HG03025 (cell line): ENCODE measurements at regions not wholly inside any gene's neighbourhood (a gene's known extent, or its start where the extent isn't known, plus 50 kb on each side); places are given as distances from the start of the nearest gene placed in this dataset.

ENCODE experiments used
- ATAC-seq: cut with Tn5 transposase; IDR thresholded peaks from one replicate; pipeline ENCODE4 v1.9.1; 2021; ENCODE audit warnings: mild to moderate bottlenecking, moderate library complexity; ENCODE audit not compliant: unreplicated experiment, low FRiP score

DNA sequence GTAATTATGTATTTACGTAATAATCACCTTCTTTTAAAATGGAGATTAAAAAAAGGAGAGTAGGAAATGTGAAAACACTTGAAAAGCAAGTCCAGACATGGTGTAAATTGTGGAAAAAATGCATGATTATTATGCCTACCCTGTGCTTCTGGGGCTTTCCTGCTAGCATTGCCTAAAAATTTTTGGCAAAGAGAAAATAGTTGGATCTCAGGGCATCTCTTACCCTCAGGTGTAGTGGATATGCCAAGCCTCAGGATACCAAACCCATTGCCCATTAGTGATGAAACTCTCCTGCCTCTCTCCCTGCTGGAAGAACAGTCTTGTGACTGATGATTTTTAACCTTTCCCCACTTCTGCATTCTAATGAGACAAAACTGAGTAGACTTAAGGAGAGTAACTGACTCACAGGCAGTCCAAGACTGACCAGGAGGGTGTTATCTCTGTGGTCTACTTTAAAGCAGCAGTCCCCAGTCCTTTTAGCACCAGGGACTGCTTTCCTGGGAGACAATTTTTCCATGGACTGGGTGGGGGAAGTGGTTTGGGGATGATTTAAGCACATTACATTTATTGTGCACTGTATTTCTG is 174.6 kb downstream of the ZNF330 start:
- no peak for ATAC-seq

DNA sequence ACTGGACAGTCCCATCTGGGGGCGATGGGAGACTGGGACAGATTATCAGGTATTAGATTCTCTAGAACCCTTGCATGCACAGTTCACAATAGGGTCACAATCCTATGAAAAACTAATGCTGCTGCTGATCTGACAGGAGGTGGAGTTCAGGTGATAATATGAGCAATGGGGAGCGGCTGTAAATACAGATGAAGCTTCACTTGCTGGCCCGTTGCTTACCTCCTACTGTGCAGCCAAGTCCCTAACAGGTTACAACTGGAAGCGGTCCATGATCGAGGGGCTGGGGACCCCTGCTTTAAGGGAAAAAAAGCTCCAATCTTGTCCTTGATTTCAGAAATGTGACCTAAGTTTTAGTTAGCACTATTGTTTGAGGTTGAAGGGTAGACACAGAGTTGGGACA is 175.2 kb downstream of the ZNF330 start:
- no peak for ATAC-seq

DNA sequence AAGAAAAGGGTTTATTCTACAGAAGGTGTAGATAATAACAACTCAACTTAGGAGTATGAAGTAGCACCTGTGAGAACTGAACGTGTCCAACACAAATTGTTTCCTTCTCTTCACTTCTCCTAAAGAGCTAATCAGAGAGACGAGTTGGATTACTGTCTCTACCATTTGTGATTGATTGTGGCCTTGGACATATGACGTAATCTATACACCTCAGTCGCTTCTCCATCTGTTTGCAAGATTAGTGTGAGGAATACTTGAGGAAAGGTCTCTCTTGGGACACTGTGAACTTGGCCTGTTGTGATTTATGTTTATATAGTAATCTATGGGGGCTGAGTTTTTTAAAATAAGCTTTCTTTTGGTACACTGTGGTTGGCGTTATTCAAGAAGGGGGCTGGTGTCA is 182.0 kb downstream of the ZNF330 start:
- ATAC-seq = no peak

DNA sequence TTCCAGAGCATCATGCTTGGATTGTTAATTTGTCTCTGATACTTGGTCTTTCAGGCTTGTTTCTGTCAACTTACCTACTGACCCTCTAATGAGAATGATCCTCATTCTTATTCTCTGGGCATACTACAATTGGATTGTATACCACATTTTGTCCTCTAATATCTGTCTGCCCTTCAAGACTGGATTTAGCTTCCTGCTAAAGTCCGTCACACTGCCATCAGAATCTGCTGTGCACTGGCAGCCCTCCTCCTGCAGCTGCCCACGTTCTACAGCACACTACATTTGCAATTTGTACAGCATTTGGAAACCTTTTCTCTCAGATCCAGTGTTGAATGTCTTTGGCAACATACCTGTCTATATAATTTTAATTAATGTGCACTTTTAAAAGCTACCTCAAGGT is 183.1 kb downstream of the ZNF330 start:
- ATAC-seq = no peak

DNA sequence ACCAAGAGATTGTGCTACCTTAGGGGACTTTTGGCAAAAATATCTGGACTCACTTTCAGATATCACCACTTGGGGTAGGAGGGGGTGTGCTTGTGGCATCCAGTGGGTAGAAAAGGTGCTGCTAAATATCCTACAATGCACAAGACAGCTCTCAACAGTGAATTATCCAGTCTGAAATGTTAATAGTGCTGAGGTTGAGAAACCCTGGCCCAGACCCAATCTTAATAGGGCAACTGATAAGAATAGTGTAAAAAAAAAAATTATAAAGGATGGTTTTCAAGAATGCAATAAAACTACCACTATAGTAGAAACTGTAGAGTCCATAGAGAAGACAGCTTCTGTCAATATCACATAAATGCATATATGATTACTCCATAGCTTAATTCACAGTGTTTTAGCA is 185.5 kb downstream of the ZNF330 start:
- no peak for ATAC-seq

DNA sequence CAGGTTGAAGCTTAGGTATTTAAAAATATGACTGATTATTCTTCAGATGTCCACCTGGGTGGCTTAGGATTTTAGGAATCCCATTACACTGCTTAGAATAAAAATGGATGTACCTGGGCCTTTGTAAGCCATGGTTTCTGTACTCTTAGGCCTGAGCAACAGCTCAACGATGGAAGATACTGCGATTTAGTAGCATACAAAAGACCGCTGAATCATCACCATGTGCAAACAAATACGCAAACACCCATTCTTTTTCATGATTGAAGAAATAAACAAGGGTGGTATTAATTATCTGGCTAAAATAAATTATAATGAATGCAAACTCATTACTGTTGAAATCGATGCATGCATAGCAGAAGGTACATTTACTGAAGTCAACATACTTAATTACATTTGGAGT is 188.9 kb downstream of the ZNF330 start:
- no peak for ATAC-seq

DNA sequence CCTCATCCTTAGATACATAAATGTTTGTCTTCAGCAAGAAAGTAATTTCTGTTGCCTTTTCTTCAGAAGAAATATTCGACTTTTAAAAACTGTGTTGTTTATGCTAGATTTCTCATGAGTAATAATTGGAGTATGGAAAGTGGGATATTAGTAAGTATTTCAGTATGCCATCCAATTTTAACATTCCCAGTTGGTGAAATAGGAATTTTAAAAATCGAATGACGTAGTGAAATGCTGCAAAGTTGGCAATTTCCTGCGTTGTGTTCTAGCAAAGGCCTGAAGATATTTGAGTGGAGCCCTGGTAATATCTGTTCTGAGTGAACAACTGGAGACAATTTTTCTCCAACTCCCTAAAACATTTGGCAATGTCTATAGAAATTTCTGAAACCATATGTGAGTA is 190.1 kb downstream of the ZNF330 start:
- no peak for ATAC-seq

DNA sequence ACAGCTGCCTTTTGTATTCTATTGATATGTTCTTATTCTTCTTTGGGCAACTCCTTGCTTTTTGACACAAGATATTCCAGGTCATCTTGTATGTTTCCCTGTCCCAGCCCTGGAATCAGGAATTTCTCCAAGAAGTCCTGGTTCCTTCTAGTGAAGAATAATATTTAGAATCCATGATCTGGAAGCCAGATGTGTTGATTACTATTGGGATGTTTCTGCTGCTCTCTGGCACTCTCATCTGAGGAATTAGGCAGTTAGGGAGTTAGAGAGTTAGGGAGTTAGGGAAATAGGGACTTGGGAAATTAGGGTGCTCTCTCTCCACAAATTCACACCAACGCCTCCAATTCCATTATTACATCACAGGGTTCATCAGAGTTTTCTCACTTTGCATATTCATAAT is 191.2 kb downstream of the ZNF330 start:
- ATAC-seq = no peak

DNA sequence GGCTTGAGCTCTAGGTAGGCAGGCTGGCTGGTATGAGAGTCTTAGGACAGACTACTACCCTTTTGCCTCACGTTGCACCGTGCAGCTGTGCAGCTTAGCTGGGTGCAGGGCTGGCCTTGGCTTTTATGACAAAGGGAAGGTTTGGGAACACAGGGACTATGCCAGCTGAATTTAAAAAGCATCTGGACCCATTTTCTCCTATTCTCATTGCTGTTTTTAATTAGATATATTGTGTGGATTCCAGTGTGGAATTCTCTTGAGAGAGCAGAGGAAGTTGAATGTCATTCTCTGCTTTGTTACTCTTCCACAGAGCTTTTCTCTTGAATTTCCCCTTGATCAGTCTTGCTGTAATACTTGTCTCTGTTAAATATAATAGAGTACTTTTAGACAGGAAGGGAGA is 192.7 kb downstream of the ZNF330 start:
- ATAC-seq = no peak

DNA sequence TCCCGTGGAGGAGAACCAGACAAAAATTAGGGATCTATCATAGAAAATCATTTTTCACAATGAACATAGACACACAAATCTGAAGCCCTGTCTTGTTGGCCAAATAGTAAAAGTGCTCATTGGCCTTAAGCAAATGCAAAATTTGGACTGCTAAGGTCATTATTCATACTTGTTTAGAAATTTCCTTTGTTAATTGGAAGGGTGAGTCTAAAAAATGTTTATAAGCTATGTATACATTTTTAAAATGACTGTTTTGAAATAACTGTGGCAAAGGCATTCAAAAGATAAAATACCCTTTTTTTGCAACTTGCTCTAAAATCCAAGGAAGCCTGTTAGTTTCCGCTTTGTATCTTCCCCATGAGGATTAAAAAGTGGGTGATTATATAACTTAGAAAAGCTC is 195.0 kb downstream of the ZNF330 start:
- no peak for ATAC-seq

DNA sequence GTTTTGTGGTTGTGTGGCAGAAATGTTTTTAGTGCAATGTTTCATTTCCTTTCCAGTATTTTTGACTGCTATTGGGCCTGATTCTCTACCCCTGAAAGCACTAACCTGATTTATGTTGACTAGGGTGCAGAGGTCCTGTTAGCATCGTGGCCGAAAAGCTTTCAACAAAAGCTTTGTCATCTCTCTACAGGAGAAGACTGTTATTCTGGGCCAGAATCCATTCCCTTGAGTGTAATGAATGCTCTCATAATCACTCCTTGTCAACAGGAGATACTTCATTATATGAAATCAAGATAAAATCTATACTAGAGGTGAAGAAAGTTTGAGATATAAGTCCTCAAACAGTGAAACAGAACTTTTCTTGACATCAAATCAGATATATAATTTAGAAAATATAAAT is 195.5 kb downstream of the ZNF330 start:
- ATAC-seq = no peak

DNA sequence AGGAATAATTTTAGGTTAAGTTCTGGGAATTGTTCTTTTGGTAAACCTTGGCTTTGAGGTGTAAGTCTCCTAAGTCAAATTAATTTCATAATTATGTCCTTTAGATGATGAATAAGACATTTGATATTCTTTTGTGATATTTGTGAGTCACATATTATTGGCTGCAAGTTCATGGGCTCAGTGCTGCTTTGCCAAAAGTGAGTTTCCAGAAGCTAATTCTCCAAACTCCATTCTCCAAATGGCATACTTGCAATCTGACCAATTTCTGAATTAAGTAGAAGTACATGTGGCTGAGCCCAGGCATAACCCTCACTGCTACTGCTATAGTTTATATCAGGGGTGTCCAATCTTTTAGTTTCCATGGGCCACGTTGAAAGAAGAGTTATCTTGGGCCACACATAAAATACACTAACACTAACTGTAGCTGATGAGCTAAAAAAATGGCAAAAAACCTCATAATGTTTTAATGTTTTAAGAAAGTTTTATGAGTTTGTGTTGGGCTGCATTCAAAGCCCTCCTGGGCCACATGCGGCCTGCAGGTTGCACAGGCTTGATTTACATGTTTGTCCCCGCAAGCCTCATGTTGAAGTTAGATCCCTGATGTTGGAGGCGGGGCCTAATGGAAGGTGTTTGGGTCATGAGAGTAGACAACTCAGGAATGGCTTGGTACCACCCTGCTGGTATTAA is 196.1 kb downstream of the ZNF330 start:
- no peak for ATAC-seq

DNA sequence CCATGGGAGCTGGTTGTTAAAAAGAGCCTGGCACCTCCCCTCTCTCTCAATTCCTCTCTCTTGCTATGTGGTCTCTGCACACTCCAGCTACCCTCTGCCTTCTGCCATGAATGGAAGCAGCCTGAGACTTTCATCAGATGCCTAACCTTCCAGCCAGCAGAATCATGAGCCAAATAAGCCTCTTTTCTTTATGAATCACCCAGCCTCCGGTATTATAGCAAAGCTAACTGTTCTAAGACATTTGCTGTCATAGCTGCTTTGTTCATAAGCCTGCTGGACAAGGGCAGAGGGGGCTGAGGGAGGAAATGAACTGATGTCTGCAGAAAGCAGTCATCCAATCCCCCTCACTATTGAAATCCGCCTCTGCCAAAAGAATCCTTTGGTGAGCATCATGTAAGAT is 196.7 kb downstream of the ZNF330 start:
- no peak for ATAC-seq

DNA sequence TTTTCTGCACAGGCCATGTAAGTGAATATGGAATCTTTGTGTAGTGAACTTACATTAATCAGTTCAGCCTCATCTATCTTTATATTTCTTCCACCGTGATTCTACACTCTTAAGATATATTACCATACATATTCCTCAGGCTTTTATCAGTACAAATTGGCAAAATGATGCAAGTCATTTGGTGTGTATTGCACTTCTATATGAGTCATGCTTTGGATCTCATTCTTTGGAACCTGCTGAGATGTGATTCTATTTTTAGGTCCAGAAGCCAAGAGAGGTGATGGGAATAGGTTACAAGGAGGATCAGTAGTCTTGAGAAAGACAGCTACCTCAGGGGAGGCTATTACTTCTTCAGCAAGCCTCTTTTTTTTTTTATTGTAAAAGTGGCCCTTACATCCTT is 204.4 kb downstream of the ZNF330 start:
- no peak for ATAC-seq

DNA sequence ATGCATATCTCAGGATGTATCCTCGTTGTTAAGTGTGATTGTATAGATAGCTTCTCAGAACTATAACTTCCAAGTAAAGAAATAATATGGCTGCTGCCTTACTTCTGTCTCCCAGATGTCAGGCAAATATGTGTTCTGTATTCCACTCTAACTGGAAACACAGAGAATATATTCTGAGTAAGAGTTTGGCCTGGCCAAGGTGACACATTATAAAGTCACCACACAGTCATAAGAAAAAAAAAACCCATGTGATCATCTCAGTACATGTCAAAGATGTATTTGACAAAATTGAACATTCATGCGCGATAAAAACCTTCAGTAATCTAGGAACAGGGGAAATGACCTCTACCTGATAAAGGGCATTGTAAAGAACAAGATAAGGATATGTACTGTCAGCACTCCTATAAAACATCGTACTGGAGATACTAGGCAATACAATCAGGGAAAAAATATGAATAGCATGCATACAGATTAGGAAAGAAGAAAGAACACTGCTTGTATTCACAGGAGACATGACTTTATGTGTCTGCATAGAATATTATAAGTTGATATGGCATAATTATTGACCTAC is 207.1 kb downstream of the ZNF330 start:
- no peak for ATAC-seq

DNA sequence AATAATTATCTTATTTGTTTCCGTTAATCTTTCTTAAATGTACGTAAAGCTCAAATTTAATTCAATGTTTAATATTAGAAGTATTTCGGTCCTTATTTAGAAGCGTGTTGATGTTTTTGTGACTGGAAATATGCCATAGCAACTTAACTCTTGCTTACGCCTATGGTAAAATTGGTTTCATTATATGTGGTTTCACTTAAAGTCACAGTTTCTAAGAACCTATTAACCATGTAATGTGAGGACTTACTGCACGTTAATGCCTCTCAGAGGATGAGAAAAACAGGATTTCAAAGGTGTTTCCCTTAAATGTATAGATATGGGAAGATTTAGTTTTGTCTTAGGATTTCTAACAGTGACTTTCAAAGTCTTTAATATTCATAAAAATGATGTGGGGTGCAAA is 206.4 kb upstream of the IL15 start:
- no peak for ATAC-seq

DNA sequence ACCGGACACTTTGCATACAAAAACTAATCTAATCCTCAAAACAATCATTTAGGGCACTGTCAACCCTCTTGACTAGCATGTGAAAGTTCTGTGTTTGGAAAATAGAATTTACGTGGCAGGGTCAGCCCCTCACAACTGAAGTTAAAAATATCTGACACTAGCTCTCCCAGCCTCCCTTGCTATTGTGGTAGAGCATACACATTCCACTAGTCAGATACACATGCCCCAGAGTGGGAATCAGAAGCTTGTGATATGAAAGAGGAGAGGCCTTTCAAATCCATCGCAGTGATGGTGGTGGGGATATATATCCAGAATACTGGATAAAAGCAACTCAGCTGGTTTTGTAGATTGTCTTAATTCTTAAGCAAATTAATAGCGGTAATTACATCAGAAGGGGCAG is 205.7 kb upstream of the IL15 start:
- no peak for ATAC-seq

DNA sequence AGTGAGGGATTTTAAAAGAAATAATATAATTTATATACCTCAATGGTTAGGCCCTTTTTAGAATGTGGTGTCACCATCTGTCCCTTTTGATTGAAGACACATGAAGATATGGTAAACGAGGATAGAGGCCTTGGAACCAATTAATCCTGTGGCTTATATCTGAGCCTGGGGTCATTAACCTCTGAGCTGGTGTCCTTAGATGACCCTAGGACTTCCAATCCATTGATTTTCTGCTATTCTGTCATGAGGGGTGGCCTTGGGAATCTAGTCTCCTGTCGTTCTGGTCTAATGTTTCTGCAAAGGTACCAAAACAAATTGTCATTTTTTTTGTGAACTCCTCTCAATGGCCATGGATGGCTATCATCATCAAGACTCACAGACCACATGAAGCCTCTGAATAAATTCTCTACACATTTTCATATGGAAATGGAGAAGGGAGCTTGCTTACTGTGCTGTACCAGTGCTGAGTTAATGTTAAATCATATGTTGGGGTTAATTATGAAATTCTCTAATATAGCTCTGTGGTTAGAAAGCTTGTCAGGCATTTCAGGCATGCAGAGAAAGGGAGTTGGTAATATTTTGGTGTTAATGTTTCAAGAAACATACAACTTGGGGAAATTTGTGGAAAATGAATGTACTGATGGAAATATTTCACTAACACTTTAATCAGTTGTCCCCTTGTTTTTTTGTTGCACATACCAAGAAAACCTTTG is 204.2 kb upstream of the IL15 start:
- ATAC-seq = no peak

DNA sequence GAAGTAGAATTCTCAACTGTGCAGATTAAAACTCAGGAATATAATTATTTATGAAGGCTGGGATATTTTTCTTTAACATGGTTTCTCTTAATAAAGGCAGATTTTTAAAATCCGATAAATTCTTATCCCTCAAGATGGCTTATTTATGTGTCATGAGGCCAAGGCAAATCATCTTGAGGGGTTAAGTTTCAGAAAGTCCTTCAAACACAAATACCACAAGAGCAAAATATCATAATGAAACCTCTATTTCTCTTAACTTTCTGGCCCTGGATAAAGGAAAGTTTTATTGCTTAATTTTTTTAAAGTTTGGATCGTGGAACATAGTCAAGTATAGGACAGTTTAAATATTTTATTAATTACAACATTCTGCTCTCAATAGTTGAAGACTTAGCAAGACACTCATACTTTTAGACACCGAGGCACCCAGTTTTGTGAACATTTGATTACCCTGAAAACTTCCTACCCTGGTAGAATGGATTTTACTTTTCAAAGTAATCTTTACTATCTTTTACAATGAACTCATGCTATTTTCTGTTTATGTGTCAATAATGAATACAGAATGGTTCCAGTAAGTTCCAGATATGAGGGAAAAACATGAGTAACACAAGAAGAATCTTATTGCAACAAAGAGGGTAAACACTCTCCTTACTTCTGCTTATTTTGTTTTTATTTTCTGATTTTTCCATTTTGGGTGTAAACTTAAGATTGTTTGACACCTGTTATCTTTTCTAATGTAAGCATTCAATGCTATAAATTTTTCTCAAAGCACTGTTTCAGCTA is 200.7 kb upstream of the IL15 start:
- ATAC-seq = no peak

DNA sequence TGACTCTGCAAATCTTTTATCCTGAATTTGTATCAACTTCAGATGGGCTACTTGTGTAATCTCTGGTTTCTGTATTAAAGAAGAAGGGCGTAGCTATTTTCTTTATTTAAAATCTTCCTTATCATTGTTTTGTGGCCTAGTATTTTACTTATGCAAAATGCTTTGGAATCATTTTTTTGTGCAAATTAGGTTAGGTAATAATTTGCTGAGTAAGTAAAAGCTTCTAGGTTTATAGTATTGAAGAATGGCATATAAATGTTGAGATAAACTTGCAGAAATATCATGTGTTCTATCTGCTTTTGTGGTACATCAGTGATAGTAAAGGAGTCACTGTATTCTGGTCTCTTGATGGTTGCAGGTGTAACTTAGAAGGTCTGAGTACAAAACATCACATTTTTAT is 197.2 kb upstream of the IL15 start:
- ATAC-seq = no peak

DNA sequence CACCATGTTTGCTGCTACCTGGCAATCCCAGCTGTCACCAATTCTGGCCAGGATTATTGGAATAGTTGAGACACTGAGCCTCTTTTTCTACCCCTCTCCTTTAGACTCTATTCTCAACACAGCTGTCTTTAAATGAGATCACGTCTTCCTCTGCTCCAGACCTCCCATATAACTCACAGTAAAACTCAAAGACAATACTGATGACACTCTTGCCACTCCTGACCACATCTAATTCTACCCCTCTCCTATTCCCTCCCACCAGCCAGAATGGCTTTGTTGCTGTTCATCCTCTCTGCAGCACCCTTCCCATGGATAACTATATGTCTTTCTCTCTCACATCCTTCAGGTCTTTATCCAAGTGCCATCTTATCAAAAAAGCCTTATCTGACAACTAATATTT is 188.6 kb upstream of the IL15 start:
- ATAC-seq = no peak
